ENCODE measurements at regions not wholly inside any gene's neighbourhood (a gene's known extent, or its start where the extent isn't known, plus 50 kb on each side); places are given as distances from the start of the nearest gene placed in this dataset.

GRCh38 chr17:55564081-55564480 is 52.8 kb upstream of the SMIM36 start:
- ATAC-seq, result no peak

GRCh38 chr17:55563363-55563762 is 52.1 kb upstream of the SMIM36 start:
- TF ChIP-seq GLIS3 (CRISPR knock-in tag; IDR thresholded peaks at IDR 0.05) (no peak), RARB (CRISPR knock-in tag; IDR thresholded peaks at IDR 0.05) (no peak), CREB5 (CRISPR knock-in tag; IDR thresholded peaks at IDR 0.05; ENCODE audit: low read depth) (no peak), ESRRG (CRISPR knock-in tag; IDR thresholded peaks at IDR 0.05) (no peak), PATZ1 (CRISPR knock-in tag; IDR thresholded peaks at IDR 0.05; ENCODE audit: borderline replicate concordance) (no peak), CSDC2 (CRISPR knock-in tag; IDR thresholded peaks at IDR 0.05) (no peak), TOX (CRISPR knock-in tag; IDR thresholded peaks at IDR 0.05; ENCODE audit: borderline replicate concordance) (no peak), TCF4 (CRISPR knock-in tag; IDR thresholded peaks at IDR 0.05; ENCODE audit: borderline replicate concordance) (no peak), ZNF565 (CRISPR knock-in tag; conservative IDR thresholded peaks at IDR 0.05; ENCODE audit: low read depth) (no peak)
- no peak for ATAC-seq

More at GRCh38 chr17:55564081-55564480, 52.8 kb upstream of the SMIM36 start:
- TF ChIP-seq PPARA (CRISPR knock-in tag; IDR thresholded peaks at IDR 0.05; ENCODE audit: borderline replicate concordance), result no peak
- TF ChIP-seq ISL1 (CRISPR knock-in tag; IDR thresholded peaks at IDR 0.05), result no peak
- TF ChIP-seq ZFP30 (CRISPR knock-in tag; IDR thresholded peaks at IDR 0.05), result no peak
- no peak for TF ChIP-seq CSRNP3 (CRISPR knock-in tag; IDR thresholded peaks at IDR 0.05)
- no peak for TF ChIP-seq POU6F1 (CRISPR knock-in tag; IDR thresholded peaks at IDR 0.05; ENCODE audit: borderline replicate concordance, low read depth)
- TF ChIP-seq GLIS3 (CRISPR knock-in tag; IDR thresholded peaks at IDR 0.05), result no peak
- no peak for TF ChIP-seq BACH2 (CRISPR knock-in tag; IDR thresholded peaks at IDR 0.05; ENCODE audit: borderline replicate concordance)
- no peak for TF ChIP-seq ARNTL (CRISPR knock-in tag; IDR thresholded peaks at IDR 0.05; ENCODE audit: borderline replicate concordance, low read depth)
- no peak for TF ChIP-seq ZNF565 (CRISPR knock-in tag; conservative IDR thresholded peaks at IDR 0.05; ENCODE audit: low read depth)
- TF ChIP-seq TCF4 (CRISPR knock-in tag; IDR thresholded peaks at IDR 0.05; ENCODE audit: borderline replicate concordance), result no peak
- TF ChIP-seq ZNF70 (CRISPR knock-in tag; IDR thresholded peaks at IDR 0.05), result no peak
- TF ChIP-seq RARB (CRISPR knock-in tag; IDR thresholded peaks at IDR 0.05), result no peak
- TF ChIP-seq ESRRG (CRISPR knock-in tag; IDR thresholded peaks at IDR 0.05), result no peak
- TF ChIP-seq CSDC2 (CRISPR knock-in tag; IDR thresholded peaks at IDR 0.05), result no peak
- TF ChIP-seq ZNF8 (CRISPR knock-in tag; IDR thresholded peaks at IDR 0.05), result no peak
- no peak for TF ChIP-seq TSHZ2 (CRISPR knock-in tag; IDR thresholded peaks at IDR 0.05)

GRCh38 chr17:55561973-55562495 is 50.8 kb upstream of the SMIM36 start:
- no peak for ATAC-seq
- TF ChIP-seq ZNF565 (CRISPR knock-in tag; conservative IDR thresholded peaks at IDR 0.05; ENCODE audit: low read depth) (no peak), ISL1 (CRISPR knock-in tag; IDR thresholded peaks at IDR 0.05) (no peak), TOX (CRISPR knock-in tag; IDR thresholded peaks at IDR 0.05; ENCODE audit: borderline replicate concordance) (no peak), OSR1 (CRISPR knock-in tag; IDR thresholded peaks at IDR 0.05) (no peak), ZFP30 (CRISPR knock-in tag; IDR thresholded peaks at IDR 0.05) (no peak), PATZ1 (CRISPR knock-in tag; IDR thresholded peaks at IDR 0.05; ENCODE audit: borderline replicate concordance) (no peak), ZNF8 (CRISPR knock-in tag; IDR thresholded peaks at IDR 0.05) (no peak)

Measured in SK-N-SH treated with all-trans-retinoic acid at 6 μM for 48 hours (cell line).